ENCODE measurements at regions not wholly inside any gene's neighbourhood (a gene's known extent, or its start where the extent isn't known, plus 50 kb on each side); places are given as distances from the start of the nearest gene placed in this dataset.

DNA sequence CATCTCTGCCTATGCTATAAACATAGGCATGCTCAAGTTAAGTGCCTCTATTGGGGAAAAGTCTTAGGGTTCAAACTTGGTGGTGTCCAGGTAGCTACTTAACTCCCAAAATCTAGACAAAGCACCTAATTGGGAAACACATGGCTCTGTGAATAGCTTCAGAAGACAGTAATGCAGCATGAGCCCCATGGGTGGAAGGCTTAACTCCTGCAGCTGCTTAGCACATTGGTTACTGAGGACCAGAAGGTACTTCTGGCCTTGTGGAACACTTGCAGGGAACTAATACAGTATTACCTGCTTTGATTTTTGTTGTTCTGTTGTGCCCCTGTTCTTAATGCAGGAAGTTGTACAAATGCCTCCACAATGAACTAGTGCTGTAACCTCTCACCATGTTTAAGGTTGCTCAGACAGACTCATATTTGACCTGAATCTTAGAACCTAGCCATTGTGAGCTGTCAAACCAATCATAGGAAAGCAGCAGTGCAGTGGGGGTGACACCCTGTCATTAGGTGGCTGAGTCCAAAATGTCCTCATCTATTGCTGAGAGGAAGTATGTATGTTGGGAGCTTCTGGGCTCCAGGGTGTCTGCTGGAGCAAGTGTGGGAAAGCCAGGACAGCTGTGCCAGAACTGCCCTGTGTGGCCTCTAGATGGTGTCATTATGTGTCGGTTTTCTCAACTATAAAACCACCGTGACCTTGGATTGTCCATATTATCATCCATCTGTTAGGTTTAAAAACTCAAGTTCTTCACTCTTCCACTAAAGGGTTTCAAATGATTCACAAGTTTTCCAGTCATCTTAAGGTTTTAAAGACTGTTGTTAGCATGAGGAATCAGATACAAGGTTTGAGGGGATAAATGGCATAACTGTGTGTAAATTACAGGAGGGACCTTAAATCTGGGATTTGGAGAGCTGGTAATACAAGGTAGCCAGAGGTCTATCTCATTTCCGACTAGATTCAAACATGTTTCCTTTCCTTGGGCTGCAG is 69.9 kb upstream of the WDR1 start (continued):
- TF ChIP-seq, protein P1, sequence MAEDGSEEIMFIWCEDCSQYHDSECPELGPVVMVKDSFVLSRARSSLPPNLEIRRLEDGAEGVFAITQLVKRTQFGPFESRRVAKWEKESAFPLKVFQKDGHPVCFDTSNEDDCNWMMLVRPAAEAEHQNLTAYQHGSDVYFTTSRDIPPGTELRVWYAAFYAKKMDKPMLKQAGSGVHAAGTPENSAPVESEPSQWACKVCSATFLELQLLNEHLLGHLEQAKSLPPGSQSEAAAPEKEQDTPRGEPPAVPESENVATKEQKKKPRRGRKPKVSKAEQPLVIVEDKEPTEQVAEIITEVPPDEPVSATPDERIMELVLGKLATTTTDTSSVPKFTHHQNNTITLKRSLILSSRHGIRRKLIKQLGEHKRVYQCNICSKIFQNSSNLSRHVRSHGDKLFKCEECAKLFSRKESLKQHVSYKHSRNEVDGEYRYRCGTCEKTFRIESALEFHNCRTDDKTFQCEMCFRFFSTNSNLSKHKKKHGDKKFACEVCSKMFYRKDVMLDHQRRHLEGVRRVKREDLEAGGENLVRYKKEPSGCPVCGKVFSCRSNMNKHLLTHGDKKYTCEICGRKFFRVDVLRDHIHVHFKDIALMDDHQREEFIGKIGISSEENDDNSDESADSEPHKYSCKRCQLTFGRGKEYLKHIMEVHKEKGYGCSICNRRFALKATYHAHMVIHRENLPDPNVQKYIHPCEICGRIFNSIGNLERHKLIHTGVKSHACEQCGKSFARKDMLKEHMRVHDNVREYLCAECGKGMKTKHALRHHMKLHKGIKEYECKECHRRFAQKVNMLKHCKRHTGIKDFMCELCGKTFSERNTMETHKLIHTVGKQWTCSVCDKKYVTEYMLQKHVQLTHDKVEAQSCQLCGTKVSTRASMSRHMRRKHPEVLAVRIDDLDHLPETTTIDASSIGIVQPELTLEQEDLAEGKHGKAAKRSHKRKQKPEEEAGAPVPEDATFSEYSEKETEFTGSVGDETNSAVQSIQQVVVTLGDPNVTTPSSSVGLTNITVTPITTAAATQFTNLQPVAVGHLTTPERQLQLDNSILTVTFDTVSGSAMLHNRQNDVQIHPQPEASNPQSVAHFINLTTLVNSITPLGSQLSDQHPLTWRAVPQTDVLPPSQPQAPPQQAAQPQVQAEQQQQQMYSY (CRISPR knock-in tag; IDR thresholded peaks at IDR 0.05) = no peak
- TF ChIP-seq BCL11A (IDR thresholded peaks at IDR 0.05; ENCODE audit: low read depth, low read length) = no peak

DNA sequence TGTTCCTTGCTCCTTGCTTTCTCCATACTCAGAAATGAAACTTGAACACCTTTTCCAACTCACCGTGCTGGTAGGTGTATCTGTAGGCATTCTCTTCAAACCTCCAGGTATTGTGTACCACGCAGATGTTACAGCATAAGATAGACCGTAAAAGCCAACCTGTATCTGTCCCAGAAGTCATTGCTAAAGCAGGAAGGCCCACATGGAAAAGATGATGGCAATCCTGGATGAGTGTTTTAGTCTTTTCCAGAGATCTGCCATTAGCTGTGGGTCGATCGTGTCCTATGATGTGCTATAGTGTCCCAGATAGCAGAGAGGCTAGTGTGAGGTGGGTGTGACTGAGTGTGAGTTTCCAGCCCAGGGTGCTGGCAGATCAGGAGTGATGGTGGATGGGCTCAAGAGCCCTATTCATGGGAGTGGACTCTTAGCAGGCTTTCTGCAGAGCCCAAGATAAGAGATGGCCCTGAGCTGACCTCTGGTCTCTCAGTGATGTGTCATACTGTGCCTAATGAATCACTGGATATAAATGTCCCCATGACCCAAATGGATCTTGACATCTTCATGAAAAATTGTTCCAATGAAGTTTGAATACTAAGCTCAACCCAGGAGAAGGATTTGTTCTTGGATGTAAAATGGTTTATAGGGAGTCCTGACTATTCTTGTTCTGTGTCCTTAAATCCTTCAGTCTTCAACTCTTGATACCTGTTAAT is 69.1 kb upstream of the WDR1 start:
- H3K4me3 ChIP-seq = no peak overlapping the region
- no peak for DNase-seq (ENCODE audit: low read depth, low spot score)

More for the DNA sequence above, 69.1 kb upstream of the WDR1 start:
- ATAC-seq (no peak), FAIRE-seq (no peak)
- intact Hi-C loops (cut with micrococcal nuclease; ENCODE audit: unreplicated experiment) (no loop called here), in situ Hi-C loops (cut with MboI) (no loop called here)
- H2AFZ ChIP-seq (ENCODE audit: control insufficient read depth, low read depth, low read length) = no peak overlapping the region
- RAD21 ChIA-PET (ENCODE audit: unreplicated experiment) = no interaction called here
- POLR2A ChIA-PET = no interaction called here
- H3K4me2 ChIP-seq (ENCODE audit: control insufficient read depth, insufficient read depth) = no peak overlapping the region
- 8% methylated on average over 5 of the region's 5 CpGs for WGBS (ENCODE audit: insufficient coverage, insufficient replicate concordance, low lambda C conversion rate, missing lambda C conversion rate)
- no peaks in the 10 kb centered on the region; the same call in 2 of the 3 replicates for H3K9me3 ChIP-seq (replicated peaks; ENCODE audit: control insufficient read depth, insufficient read depth, low read length)
- no peak overlapping the region for H3K27ac ChIP-seq (ENCODE audit: control insufficient read depth, insufficient read depth)
- no peaks in the 10 kb centered on the region for H3K36me3 ChIP-seq (ENCODE audit: control insufficient read depth in 2 of 2, insufficient read depth in 2 of 2, low read length in 1 of 2)
- peaks cover 5% of the 10 kb centered on the region; the same call in 1 of the 2 replicates for H3K4me1 ChIP-seq (ENCODE audit: control insufficient read depth, insufficient read depth, low read length)
- no peaks in the 10 kb centered on the region for H4K20me1 ChIP-seq (ENCODE audit: control insufficient read depth, insufficient read depth)
- H3K27me3 ChIP-seq (replicated peaks in 1 of 2; ENCODE audit: control insufficient read depth in 2 of 2, insufficient read depth in 2 of 2, low read length in 1 of 2) = no peaks in the 10 kb centered on the region
- no peaks in the 10 kb centered on the region for H3K79me2 ChIP-seq (ENCODE audit: control insufficient read depth, insufficient read depth, low read length)
- H3K9ac ChIP-seq (ENCODE audit: control insufficient read depth, insufficient read depth, low read length) = no peak overlapping the region
- SMC1A ChIA-PET (ENCODE audit: uncharacterized antibody, unreplicated experiment) = interaction anchor here (0.6 to 0.7 kb wide), 2 partner anchors 333 to 392 kb away, joined by 3 to 4 read pairs; no protein-coding TSS in a partner anchor
- CTCF ChIA-PET = no interaction called here
- TF ChIP-seq LARP7 (IDR thresholded peaks at IDR 0.05) = no peak
- no peak for TF ChIP-seq KDM1A (IDR thresholded peaks at IDR 0.05; ENCODE audit: borderline replicate concordance)
- no TSS peak for BruUV-seq (replicated peaks)
